GM18861 (cell line): ENCODE measurements at regions not wholly inside any gene's neighbourhood (a gene's known extent, or its start where the extent isn't known, plus 50 kb on each side); places are given as distances from the start of the nearest gene placed in this dataset.
"Not testable (repeated sequence)": the region's sequence is repeated elsewhere in the genome, so short reads cannot be mapped to it uniquely, and the experiment has no call there.

Experiments used
- ATAC-seq: cut with Tn5 transposase; IDR thresholded peaks from one replicate; pipeline ENCODE4 v1.9.1; 2021; ENCODE audit not compliant: unreplicated experiment

DNA sequence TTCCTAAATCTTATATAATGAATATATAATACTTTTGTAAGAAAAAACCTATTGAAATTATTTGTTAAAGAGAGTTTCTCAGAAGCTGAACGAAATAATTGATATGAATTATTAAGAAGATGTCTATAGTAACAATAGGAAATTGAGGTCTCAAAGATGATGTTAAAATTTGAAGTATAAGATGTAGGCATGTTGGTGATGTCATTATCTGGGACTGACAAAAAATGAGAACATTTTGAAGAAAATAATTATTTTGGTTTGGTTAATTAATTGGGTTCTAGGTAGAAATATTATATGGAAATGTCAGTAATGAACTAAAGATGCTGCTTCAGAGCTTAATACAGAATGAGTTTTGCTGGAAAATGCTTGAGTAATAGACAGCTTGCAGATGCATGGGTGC, 501.4 kb upstream of the ST8SIA4 start:
- no peak for ATAC-seq

DNA sequence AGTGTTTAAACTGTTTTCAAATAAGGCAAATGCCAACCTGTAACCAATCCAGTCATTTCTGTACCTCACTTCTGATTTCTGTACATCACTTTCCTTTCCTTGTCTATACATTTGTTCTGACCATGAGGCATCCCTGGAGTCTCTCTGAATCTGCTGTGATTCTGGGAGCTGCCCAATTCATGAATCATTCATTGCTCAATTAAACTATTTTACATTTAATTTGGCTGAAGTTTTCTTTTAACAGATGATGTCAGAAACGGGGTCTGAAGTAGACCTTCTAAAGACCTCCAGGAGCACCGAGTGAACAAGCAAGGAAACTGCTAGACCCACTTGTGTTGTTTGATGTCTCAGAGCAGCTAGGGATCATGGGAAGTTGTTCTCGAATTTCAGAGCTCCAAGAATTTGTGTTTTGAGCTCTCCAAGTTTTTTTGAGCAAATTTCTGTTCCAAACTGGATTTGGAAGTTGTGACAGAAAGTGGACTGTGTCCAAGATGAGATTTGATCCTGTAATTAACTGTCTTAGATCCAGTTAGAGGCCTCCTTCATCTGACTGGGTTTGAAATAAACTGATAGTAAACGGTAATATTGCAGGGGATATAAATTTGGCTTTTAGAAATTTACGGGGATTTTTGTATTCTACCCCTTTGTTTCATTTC, 490.8 kb upstream of the ST8SIA4 start:
- no peak for ATAC-seq

DNA sequence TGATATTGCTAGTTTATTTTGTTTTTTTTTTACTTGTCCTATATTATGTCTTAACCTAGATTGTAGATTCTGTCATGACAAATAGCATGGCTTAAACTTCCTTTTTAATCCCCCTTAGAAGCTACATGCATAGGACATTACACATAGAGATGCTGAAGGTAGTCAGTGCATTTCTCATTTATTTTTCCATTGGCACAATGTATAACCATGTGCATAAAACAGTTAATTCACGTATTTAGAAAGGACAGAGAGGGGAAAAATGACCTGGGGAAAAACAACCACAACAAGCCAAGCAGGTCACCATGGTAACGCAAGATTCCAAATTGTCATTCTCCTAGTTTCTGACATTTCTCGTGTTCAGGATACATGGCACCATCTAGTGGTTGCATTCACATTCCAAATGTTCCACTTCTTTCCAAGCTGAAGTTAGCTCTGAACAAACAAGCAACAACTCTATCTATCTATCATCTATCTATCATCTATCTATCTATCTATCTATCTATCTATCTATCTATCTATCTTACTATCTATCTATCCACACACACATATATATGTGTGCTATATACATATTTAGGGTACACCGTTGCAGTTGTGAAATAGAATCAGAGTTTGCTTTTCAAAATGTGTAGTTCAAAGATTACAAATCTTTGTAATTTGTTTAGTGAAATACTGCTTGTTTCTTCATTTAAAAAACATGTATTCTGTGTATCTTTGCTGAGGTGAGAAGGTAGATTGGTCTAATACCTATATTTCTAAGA, 487.2 kb upstream of the ST8SIA4 start:
- no peak for ATAC-seq

DNA sequence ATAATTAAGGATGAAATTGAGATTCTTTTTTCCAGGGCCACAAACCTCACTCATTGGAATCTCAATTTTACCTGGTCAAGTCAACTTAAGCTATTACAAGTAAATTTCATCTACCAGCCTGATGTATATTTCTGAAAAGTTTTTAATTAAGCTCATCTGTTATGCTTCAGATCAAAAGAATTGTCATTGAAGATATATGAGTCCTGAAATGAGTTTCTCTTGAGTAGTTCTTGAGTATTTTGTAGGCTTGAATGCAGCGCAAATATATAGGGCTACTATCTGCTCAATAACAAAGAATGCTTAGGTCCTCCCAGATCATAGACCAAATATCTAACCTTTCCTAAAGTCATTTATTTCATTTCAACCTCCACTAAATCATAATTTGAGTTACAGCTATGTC, 482.2 kb upstream of the ST8SIA4 start:
- ATAC-seq, result no peak

DNA sequence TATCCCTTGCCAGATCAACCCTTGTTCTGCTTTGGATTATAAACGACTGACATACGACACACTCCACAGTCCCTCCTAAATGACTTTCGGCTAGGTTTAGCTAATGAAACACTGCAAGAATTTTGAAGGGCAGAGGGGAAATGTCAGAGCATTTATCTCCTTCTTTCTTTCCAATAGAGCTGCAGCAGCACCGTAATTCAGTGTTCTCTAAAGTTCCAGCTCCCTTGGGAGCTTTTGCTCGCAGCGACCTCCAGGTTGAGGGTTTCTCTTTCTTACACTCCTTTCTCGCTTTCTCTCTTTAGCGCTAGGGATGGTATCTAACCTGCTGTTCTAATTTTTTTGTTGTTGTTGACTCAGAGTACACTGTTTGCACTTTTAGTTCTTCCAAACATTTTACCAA, 467.1 kb upstream of the ST8SIA4 start:
- ATAC-seq, result no peak

DNA sequence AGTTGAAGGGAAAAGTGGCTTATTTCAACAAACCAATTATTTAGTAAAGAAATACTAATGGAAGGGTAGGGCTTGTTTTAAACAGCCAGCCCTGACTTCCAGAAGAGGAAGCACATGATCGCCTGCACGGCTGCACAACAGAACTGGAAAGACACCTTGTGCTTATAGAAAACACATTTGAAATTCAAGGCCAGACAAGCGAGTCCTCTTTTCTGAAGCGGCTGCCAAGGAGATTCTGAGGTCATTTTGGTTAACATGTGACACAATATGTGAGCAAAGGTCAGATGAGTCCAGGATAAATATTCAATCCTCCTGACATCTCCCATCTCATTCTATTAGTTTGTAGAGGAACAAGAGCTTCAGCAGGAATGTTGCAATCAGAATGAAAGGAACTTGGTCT, 461.4 kb upstream of the ST8SIA4 start:
- ATAC-seq, result no peak

DNA sequence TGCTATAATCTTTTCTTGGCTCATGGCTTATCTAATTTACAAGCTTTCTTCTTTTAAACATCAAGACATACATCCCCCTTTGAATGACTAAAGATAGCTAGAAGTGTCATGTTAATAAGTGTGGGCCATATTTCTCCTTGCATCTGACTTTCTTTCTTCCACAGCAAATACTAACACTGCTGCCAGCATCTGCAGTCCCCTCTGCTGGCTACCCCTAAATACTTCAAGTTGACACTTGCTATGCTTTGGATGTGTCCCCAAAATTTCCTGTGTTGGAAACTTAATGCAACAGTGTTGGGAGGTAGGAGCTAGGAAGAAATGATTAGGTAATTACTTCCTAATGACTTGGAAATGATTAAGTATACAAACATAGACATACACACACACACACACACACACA, 459.0 kb upstream of the ST8SIA4 start:
- ATAC-seq, result no peak

DNA sequence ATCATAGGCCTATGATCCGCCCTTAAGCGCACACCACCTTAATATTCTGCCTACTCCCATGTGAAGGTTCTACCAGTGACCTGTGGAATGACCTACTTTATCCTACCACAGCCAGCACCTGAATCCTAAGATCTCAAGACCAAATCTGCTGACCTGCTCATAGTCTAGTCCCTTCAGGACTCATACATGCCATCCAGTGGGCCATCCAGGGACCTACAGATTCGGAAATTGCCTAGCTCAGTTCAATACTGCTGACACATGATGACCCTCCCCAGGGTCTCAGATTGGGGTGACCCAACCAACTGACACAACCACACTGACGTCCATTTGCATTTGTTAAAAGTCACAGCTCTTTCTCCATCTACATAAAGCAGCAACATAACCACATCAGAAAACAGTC, 443.8 kb upstream of the ST8SIA4 start:
- ATAC-seq, result no peak

DNA sequence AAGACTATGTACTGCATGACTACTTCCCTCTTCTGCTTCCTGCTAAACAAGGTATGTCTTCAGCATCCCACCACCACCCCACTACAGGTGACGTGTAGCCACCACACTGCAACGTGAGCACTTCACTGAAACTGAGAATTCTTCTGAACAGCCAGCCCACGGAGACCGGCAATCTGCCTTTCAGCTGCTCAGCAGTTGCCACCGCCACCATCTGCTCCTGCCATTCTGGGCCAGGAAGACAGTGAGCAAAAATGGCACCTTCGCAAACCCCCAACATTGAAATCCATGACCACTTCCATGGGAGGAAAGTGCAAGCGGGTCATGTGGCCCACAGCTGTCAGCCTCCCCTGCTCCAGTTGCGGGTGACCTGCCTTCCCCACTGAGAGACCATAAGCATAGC, 443.4 kb upstream of the ST8SIA4 start:
- no peak for ATAC-seq

DNA sequence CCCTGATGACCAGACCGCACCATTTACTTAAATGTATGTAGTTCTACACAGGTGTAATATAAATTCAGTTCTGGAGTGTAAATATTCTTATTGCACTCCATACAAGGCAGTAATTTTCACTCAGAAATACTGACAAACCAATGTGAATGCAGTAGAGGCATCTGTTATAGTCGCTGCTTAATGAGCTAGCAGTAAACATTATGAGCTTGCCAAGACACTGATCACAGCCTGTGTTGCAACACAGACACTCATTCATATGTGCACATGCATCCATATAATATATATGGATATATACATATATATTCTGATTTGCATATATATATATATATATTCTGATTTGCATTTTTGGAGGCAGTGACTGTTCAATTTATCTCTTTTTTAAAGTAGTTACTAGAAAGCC, 435.1 kb upstream of the ST8SIA4 start:
- ATAC-seq, result no peak

DNA sequence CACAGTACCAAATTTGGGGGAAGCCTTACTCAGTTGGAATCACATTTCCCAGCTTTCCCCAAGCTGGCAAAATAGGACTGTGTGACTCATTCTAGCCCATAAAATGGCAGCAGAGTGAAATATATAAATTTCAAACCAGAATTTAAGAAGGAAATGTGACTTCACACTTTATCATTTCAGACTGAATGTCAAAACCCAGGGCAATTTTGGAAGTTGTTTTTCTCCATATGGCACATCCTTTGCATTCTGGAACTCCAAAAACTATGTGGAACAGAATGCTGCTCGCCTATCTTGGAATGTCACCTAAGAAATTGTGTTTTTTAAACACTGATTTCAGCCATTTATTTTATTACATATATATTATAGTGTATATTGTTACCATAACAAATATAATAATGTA, 424.7 kb upstream of the ST8SIA4 start:
- ATAC-seq, result no peak

DNA sequence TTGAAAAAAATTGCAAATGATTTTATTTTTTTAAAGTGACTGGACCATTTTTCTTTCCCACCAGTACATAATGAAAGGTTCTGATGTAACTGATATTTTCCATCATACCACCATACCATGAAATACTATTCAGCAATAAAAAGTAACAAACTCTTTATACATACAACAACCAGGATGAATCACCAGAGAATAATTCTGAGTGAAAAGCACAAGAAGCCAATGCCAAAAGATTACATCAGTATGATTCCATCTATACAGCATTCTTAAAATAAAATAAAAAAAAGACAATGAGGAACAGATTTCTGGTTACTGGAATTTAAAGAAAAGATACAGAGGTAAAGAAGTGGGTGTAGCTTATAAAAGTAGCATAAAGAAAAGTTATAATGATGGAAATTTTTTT, 423.7 kb upstream of the ST8SIA4 start:
- no peak for ATAC-seq

DNA sequence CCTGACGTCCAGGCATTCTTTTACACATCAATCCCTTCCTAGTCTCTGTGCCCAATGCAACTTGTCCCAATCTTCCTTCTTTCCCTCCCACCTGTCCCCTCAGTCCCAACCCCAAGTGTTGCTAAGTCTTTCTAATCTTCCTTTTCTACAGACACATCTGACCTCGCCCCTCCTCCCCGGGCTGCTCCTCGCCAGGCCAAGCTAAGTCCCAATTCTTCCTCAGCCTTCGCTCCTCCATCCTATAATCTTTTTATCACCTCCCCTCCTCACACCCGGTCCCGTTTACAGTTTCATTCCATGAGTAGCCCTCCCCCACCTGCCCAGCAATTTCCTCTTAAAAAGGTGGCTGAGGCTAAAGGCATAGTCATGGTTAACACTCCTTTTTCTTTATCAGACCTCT, 413.3 kb upstream of the ST8SIA4 start:
- not testable (repeated sequence) for ATAC-seq

DNA sequence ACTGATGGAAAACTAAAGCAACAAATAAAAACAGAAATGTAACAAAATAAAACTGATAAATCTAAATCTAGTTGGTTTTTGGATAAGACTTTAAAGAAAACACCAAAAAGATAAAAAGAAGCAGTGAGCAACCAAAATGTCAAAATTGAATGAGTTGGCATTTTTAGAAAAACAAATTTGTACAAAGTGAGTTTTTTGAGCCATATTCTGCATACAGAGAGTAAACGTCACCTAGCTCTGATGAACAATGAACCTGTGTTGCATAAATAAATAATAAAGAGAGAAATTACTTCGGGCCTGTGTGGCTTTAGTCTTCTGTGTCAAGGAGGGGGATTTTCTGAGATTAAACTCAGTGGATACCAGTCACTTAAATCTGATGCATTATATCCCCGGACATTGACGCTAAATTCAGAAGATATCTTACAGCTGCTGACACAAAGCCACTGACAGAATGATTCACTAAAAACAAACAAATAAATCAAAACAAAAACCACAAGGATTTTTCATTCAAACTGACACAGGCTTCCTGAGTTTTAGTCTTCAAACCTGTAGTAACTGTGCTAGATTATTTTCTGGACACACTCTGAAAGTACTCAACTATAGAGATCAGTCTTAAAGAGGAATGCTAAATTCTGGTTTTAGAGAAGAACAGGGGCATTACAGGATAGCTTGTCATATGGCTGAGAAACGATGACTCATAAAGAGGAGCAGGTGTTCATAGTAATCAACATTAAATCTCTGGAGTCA, 403.5 kb upstream of the ST8SIA4 start:
- ATAC-seq, result no peak

DNA sequence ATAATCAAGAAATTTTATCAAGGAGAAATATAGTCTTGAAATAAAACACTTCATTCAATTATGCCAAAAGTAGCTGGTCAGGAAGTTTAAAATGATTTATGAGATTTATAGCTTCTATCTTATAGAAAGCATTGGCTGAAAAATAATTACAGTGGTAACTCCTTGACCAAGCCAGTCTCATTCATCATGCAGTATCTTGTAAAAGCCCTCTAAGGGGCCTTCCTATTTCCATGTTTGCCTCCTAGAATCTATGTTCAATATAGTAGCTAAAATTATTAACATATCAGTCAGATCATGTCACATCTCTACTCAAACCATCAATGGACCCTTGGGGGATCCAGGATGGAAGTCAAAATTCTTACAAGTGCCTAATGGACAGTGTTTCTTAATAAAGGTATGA, 393.4 kb upstream of the ST8SIA4 start:
- ATAC-seq, result no peak

DNA sequence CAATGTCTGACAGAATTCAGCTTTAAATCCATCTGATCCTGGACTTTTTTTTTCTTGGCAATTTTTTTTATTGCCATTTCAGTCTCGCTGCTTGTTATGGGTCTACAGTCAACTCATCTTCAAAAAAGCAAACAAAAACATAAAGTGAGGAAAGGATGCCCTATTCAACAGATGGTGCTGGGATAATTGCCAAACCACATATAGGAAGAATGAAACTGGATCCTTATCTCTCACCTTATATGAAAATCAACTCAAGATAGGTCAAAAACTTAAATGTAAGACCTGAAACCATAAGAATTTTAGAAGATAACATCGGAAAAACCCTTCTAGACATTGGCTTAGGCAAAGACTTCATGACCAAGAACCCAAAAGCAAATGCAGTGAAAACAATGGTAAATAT, 389.1 kb upstream of the ST8SIA4 start:
- no peak for ATAC-seq

DNA sequence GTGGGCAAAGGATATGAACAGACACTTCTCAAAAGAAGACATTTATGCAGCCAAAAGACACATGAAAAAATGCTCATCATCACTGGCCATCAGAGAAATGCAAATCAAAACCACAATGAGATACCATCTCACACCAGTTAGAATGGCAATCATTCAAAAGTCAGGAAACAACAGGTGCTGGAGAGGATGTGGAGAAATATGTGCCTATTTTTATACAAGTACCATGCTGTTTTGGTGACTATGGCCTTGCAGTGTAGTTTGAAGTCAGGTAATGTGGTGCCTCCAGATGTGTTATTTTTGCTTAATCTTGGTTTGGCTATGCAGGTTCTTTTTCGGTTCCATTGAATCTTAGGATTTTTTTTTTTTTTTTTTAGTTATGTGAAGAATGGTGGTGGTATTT, 387.7 kb upstream of the ST8SIA4 start:
- not testable (repeated sequence) for ATAC-seq

DNA sequence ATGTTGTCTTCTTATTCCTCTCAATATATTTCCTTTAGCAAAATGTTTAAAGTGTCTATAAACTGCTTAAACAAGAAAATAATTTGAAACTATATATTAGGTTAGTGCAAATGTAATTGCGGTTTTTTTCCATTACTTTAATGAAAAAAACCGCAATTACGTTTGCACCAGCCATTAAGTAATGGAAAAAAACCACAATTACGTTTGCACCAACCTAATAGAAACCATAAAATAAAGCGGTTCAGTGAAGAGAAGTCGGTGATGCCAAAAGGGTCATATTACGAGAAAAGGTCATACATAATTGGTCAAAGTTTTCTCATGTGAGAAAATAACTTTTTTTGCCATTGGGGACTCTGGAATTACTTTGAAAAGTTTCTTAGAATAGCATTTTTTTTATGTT, 385.6 kb upstream of the ST8SIA4 start:
- ATAC-seq, result no peak

DNA sequence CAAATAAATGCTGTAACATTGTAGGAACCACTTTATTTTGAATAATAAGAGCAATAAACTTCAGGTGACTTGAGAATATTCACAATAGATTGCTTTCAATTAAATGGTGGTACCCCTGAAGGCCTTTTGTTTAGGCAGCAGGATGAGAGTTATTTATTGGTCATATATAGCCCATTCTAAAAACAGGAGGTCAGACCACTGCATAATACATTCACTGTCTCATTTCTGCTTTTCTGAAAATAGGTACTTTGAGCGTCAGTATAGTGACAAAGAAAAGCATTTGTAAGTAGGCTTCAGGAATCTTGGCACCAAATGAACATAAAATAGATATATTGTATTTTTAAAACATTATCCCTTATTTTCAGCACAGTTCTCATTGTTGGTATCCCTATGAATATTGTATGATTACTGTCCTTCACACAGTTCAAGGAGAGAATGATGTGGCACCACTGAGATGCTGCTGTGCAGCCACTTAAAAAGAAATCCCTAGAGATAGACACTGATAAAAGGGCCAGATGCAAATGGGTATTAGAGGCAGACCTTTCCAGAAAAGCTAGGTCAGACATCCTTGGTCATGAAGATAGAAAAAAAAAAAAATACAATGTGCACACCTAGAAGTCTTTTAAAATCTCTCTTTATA, 381.8 kb upstream of the ST8SIA4 start:
- ATAC-seq, result no peak

DNA sequence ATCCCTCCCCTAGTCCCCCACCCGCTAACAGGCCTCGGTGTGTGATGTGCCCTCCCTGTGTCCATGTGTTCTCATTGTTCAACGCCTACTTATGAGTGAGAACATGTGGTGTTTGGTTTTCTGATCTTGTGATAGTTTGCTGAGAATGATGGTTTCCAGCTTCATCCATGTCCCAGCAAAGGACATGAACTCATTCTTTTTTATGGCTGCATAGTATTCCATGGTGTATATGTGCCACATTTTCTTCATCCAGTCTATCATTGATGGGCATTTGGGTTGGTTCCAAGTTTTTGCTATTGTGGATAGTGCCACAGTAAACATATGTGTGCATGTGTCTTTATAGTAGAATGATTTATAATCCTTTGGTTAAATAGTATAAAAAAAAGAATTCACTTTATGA, 380.9 kb upstream of the ST8SIA4 start:
- ATAC-seq, result not testable (repeated sequence)

DNA sequence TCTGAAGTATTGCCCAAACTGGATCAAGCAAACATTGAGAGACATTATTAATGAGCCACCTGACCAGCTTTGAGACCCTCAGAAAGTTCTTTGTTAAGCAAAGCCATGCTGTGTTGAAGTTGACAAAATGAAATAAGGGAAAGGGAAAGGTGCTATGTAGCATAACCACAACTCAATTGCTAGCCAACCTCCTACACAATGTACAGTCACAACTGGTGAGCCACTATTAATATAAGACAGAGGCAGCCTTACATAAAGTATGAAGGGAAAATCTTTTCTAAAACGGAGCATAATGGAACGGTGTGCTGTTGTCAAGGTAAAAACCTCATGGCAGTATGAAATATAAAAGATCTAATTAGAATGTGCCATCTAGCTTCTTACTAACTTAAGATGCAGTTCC, 375.8 kb upstream of the ST8SIA4 start:
- ATAC-seq, result no peak
